H1 (cell line): ENCODE measurements at regions not wholly inside any gene's neighbourhood (a gene's known extent, or its start where the extent isn't known, plus 50 kb on each side); places are given as distances from the start of the nearest gene placed in this dataset.

ENCODE experiments used
- CTCF ChIA-PET: fragments of 300-600 bp; sonication (Branson Sonifier 250); formaldehyde crosslinking; loops from one replicate; lab custom pipeline; 2021; ENCODE audit not compliant: partially characterized antibody; lab: Charles Lee
- POLR2A ChIA-PET: fragments of 300-600 bp; sonication (Branson Sonifier 250); formaldehyde crosslinking; loops from one replicate; lab custom pipeline; 2021; ENCODE audit warnings: inconsistent platforms; ENCODE audit not compliant: partially characterized antibody; lab: Charles Lee
- DNase-seq, 2 experiments: peaks; one replicate each; pipeline versions ENCODE4 v3.0.0 to v3.0.0-alpha.2; 2010 to 2022; ENCODE audit warnings: low spot score in 2 of 2, low read depth in 1 of 2, mixed read lengths in 1 of 2
- FAIRE-seq: peaks from 2 replicates; lab custom pipeline; 2011; peaks lifted over from hg19 to GRCh38; lab: Jason Lieb, UNC
- H2AFZ ChIP-seq: 2 replicates; pipeline ENCODE4 v1.8.1; 2012; ENCODE audit warnings: low read length, inconsistent platforms
- H2AK5ac ChIP-seq: 2 replicates; pipeline ENCODE4 v1.6.1; 2013; ENCODE audit warnings: low read depth, low read length
- H2BK120ac ChIP-seq: replicated peaks from 2 replicates; pipeline ENCODE3; 2013; ENCODE audit warnings: low read depth, low read length, inconsistent platforms
- H2BK12ac ChIP-seq: 2 replicates; pipeline ENCODE4 v1.6.1; 2013; ENCODE audit warnings: low read depth, low read length
- H2BK15ac ChIP-seq: 2 replicates; pipeline ENCODE4 v1.6.1; 2013; ENCODE audit warnings: low read length
- H2BK20ac ChIP-seq: 2 replicates; pipeline ENCODE4 v1.6.1; 2013; ENCODE audit warnings: low read length
- H2BK5ac ChIP-seq: 2 replicates; pipeline ENCODE4 v1.6.1; 2013; ENCODE audit warnings: low read depth, low read length
- H3K14ac ChIP-seq: 2 replicates; pipeline ENCODE4 v1.6.1; 2013; ENCODE audit warnings: inconsistent platforms; ENCODE audit not compliant: insufficient read length
- H3K18ac ChIP-seq: 2 replicates; pipeline ENCODE4 v1.6.1; 2013; ENCODE audit warnings: low read length; ENCODE audit errors: extremely low read depth
- H3K23ac ChIP-seq: 2 replicates; pipeline ENCODE4 v1.6.1; 2013; ENCODE audit warnings: inconsistent platforms; ENCODE audit not compliant: insufficient read length
- H3K23me2 ChIP-seq: 2 replicates; pipeline ENCODE4 v1.6.1; 2013; ENCODE audit warnings: low read depth, low read length
- H3K27ac ChIP-seq: 2 replicates; pipeline ENCODE4 v1.6.1; 2011; ENCODE audit warnings: low read depth, low read length, inconsistent platforms
- H3K27me3 ChIP-seq, 4 experiments: replicated peaks in 1 of 4; 1 replicate in 1 of 4; 2 replicates in 3 of 4; pipeline versions ENCODE4 v1.6.1 to v1.8.1; 2011 to 2013; ENCODE audit warnings: low read length in 3 of 4, mild to moderate bottlenecking in 3 of 4, inconsistent platforms in 2 of 4, mixed read lengths in 2 of 4, moderate library complexity in 1 of 4; ENCODE audit not compliant: control insufficient read depth in 3 of 4, insufficient read depth in 3 of 4; ENCODE audit errors: extremely low read depth in 1 of 4
- H3K36me3 ChIP-seq, 4 experiments: 2 replicates each; pipeline versions ENCODE4 v1.6.1 to v1.8.1; 2011 to 2013; ENCODE audit warnings: mild to moderate bottlenecking in 4 of 4, low read length in 3 of 4, moderate library complexity in 2 of 4, control low read depth in 1 of 4, inconsistent platforms in 1 of 4; ENCODE audit not compliant: insufficient read depth in 4 of 4, control insufficient read depth in 2 of 4
- H3K4ac ChIP-seq: replicated peaks from 2 replicates; pipeline ENCODE3; 2013; ENCODE audit warnings: low read length, low read depth, mixed read lengths, inconsistent platforms; ENCODE audit not compliant: insufficient read length
- H3K4me1 ChIP-seq, 4 experiments: replicated peaks in 1 of 4; 1 replicate in 1 of 4; 2 replicates in 3 of 4; pipeline versions ENCODE4 v1.6.1 to v1.8.1; 2011 to 2013; ENCODE audit warnings: low read length in 3 of 4, inconsistent platforms in 2 of 4, mixed read lengths in 1 of 4; ENCODE audit not compliant: insufficient read depth in 4 of 4, control insufficient read depth in 3 of 4
- H3K4me2 ChIP-seq, 2 experiments: 2 replicates each; pipeline versions ENCODE4 v1.6.1 to v1.8.1; 2011 to 2013; ENCODE audit warnings: low read depth in 2 of 2, low read length in 2 of 2, control low read depth in 1 of 2, inconsistent platforms in 1 of 2, mild to moderate bottlenecking in 1 of 2; ENCODE audit not compliant: insufficient read depth in 1 of 2
- H3K4me3 ChIP-seq, 4 experiments: fragments of 200-600, 300-600 bp in 1 of 4; sonication (generic), shearing (Covaris generic), sonication (Bioruptor Twin) in 1 of 4; 2 replicates each; pipeline versions ENCODE4 v1.5.1 to v1.8.1; 2011 to 2016; ENCODE audit warnings: low read length in 4 of 4, low read depth in 3 of 4, control low read depth in 2 of 4, inconsistent platforms in 2 of 4, mild to moderate bottlenecking in 2 of 4, mixed read lengths in 1 of 4, moderate library complexity in 1 of 4; ENCODE audit not compliant: insufficient read depth in 2 of 4; ENCODE audit errors: extremely low read depth in 1 of 4
- H3K56ac ChIP-seq: replicated peaks from 2 replicates; pipeline ENCODE3; 2013; ENCODE audit warnings: low read depth, mild to moderate bottlenecking, mixed read lengths, low read length, inconsistent platforms; ENCODE audit not compliant: insufficient read length
- H3K79me1 ChIP-seq: 2 replicates; pipeline ENCODE4 v1.6.1; 2013; ENCODE audit warnings: low read depth, low read length, control low read depth
- H3K79me2 ChIP-seq, 2 experiments: 2 replicates each; pipeline versions ENCODE4 v1.6.1 to v1.8.1; 2012 to 2013; ENCODE audit warnings: low read length in 2 of 2, mild to moderate bottlenecking in 2 of 2, inconsistent platforms in 1 of 2; ENCODE audit not compliant: insufficient read depth in 2 of 2, control insufficient read depth in 1 of 2
- H3K9ac ChIP-seq, 4 experiments: replicated peaks in 1 of 4; 1 replicate in 1 of 4; 2 replicates in 3 of 4; pipeline versions ENCODE4 v1.6.1 to v1.8.1; 2011 to 2013; ENCODE audit warnings: low read depth in 3 of 4, low read length in 3 of 4, control low read depth in 2 of 4, mild to moderate bottlenecking in 2 of 4, moderate library complexity in 2 of 4, inconsistent platforms in 1 of 4; ENCODE audit errors: extremely low read depth in 1 of 4
- H3K9me3 ChIP-seq, 2 experiments: 2 replicates each; pipeline versions ENCODE4 v1.6.1 to v1.8.1; 2012 to 2013; ENCODE audit warnings: mild to moderate bottlenecking in 2 of 2, moderate library complexity in 2 of 2, control low read depth in 1 of 2, inconsistent platforms in 1 of 2, low read depth in 1 of 2, low read length in 1 of 2, mixed read lengths in 1 of 2; ENCODE audit not compliant: insufficient read depth in 2 of 2
- H4K20me1 ChIP-seq, 2 experiments: replicated peaks in 1 of 2; 2 replicates each; pipeline versions ENCODE3 to v1.8.1; 2011 to 2013; ENCODE audit warnings: inconsistent platforms in 2 of 2, low read length in 2 of 2, mild to moderate bottlenecking in 1 of 2; ENCODE audit not compliant: insufficient read depth in 2 of 2, control insufficient read depth in 1 of 2
- H4K5ac ChIP-seq: 2 replicates; pipeline ENCODE4 v1.6.1; 2013; ENCODE audit warnings: low read length, low read depth, mixed read lengths, inconsistent platforms; ENCODE audit not compliant: insufficient read length
- H4K8ac ChIP-seq: 2 replicates; pipeline ENCODE4 v1.8.0; 2013; ENCODE audit warnings: mild to moderate bottlenecking, moderate library complexity, low read length, inconsistent platforms; ENCODE audit not compliant: insufficient read depth; ENCODE audit errors: extremely low read depth
- H4K91ac ChIP-seq: replicated peaks from 2 replicates; pipeline ENCODE3; 2013; ENCODE audit warnings: low read length, mixed read lengths, inconsistent platforms; ENCODE audit not compliant: insufficient read length
- BCL11A ChIP-seq, 2 experiments: IDR thresholded peaks; one replicate each; pipeline ENCODE4 v1.6.1; 2011; ENCODE audit warnings: low read depth in 2 of 2, low read length in 2 of 2, mild to moderate bottlenecking in 2 of 2
- WGBS, 2 experiments: shearing (Covaris generic) in 1 of 2; methylation state at CpG; one replicate each; pipeline versions ENCODE4 v1.1.6 to v1.1.7; 2013 to 2015; ENCODE audit warnings: low lambda C conversion rate in 2 of 2, mixed read lengths in 2 of 2, inconsistent platforms in 1 of 2, low coverage in 1 of 2, missing lambda C conversion rate in 1 of 2; ENCODE audit not compliant: insufficient replicate concordance in 2 of 2, insufficient coverage in 1 of 2, insufficient read length in 1 of 2; ENCODE audit errors: extremely low coverage in 1 of 2, missing lambda C conversion rate in 1 of 2; 5-methylcytosine and 5-hydroxymethylcytosine counted together

GRCh38 chr16:86948046-86948445, 369.1 kb downstream of the C16orf95 start:
- DNase-seq, result no peak
- H3K4me1 ChIP-seq, result peaks cover 0 to 7% (median 1%) of the 10 kb centered on the region in 4 experiments; a peak in 2 of 7 replicates
- no peak overlapping the region for H2BK120ac ChIP-seq
- H2AFZ ChIP-seq, result no peak overlapping the region
- H3K36me3 ChIP-seq, result no peaks in the 10 kb centered on the region
- H4K5ac ChIP-seq, result no peak overlapping the region
- FAIRE-seq, result no peak
- TF ChIP-seq BCL11A (IDR thresholded peaks at IDR 0.05; ENCODE audit: low read depth in 2 of 2, low read length in 2 of 2), result no peak
- H3K18ac ChIP-seq, result no peak overlapping the region
- H3K23ac ChIP-seq, result no peak overlapping the region
- H3K14ac ChIP-seq, result no peak overlapping the region
- no peak overlapping the region for H3K4ac ChIP-seq
- no peak overlapping the region for H3K27ac ChIP-seq
- no peak overlapping the region for H2AK5ac ChIP-seq
- 91% methylated on average over 12 of the region's 12 CpGs; no CpG with 5 or more reads in 1 of the 2 experiments for WGBS, 2 experiments
- H2BK12ac ChIP-seq, result peak overlapping the region; percentile 14; the same call in 1 of the 2 replicates
- no peak overlapping the region for H3K9ac ChIP-seq
- ChIA-PET CTCF (interaction anchor here (0.8 to 2.8 kb wide), 4 partner anchors 11 to 384 kb away, joined by 3 to 10 read pairs (median 3); no protein-coding TSS in a partner anchor), POLR2A (interaction anchor here (0.7 kb wide), 1 partner anchor 26 kb away, joined by 3 read pairs; no protein-coding TSS in a partner anchor)
- no peak overlapping the region for H3K4me3 ChIP-seq
- no peak overlapping the region for H4K8ac ChIP-seq
- H4K91ac ChIP-seq, result no peak overlapping the region
- H3K79me1 ChIP-seq, result no peaks in the 10 kb centered on the region
- no peaks in the 10 kb centered on the region for H3K79me2 ChIP-seq
- peaks cover 0 to 4% of the 10 kb centered on the region in 2 experiments for H4K20me1 ChIP-seq
- H3K23me2 ChIP-seq, result peaks cover 8% of the 10 kb centered on the region; the same call in 1 of the 2 replicates
- H3K9me3 ChIP-seq, result 0 out of 4 replicates have a peak, but pooled peaks cover 0 to 2% of the 10 kb centered on the region in 2 experiments
- no peak overlapping the region for H3K4me2 ChIP-seq
- no peak overlapping the region for H2BK5ac ChIP-seq
- no peak overlapping the region for H2BK20ac ChIP-seq
- H3K56ac ChIP-seq, result no peak overlapping the region
- H2BK15ac ChIP-seq, result no peak overlapping the region
- H3K27me3 ChIP-seq, result no peaks in the 10 kb centered on the region
